ENCODE measurements at regions not wholly inside any gene's neighbourhood (a gene's known extent, or its start where the extent isn't known, plus 50 kb on each side); places are given as distances from the start of the nearest gene placed in this dataset.
"Not testable (repeated sequence)": the region's sequence is repeated elsewhere in the genome, so short reads cannot be mapped to it uniquely, and the experiment has no call there.

- in situ Hi-C loops (cut with HindIII; ENCODE audit: low sequenced_read_pairs) = no loop called here
- no peak for DNase-seq (ENCODE audit: low spot score)
These were observed 501.3 kb upstream of the AADAT start for GRCh38 chr4:170591076-170591475.

- DNase-seq (ENCODE audit: low spot score) = no peak
- in situ Hi-C loops (cut with HindIII; ENCODE audit: low sequenced_read_pairs) = no loop called here
These were observed 499.9 kb upstream of the AADAT start for GRCh38 chr4:170589597-170590191.

GRCh38 chr4:170581969-170582368, 492.2 kb upstream of the AADAT start:
- in situ Hi-C loops (cut with HindIII; ENCODE audit: low sequenced_read_pairs) = no loop called here
- DNase-seq (ENCODE audit: low spot score) = no peak

GRCh38 chr4:170581322-170581721, 491.6 kb upstream of the AADAT start:
- in situ Hi-C loops (cut with HindIII; ENCODE audit: low sequenced_read_pairs) = no loop called here
- DNase-seq (ENCODE audit: low spot score) = no peak

- no peak for DNase-seq (ENCODE audit: low spot score)
- in situ Hi-C loops (cut with HindIII; ENCODE audit: low sequenced_read_pairs) = no loop called here
These were observed 490.9 kb upstream of the AADAT start for GRCh38 chr4:170580651-170581050.

GRCh38 chr4:170538821-170539473, 449.2 kb upstream of the AADAT start:
- DNase-seq (ENCODE audit: low spot score) = no peak
- in situ Hi-C loops (cut with HindIII; ENCODE audit: low sequenced_read_pairs) = no loop called here

GRCh38 chr4:170529748-170530722, 440.3 kb upstream of the AADAT start:
- in situ Hi-C loops (cut with HindIII; ENCODE audit: low sequenced_read_pairs) = no loop called here
- no peak for DNase-seq (ENCODE audit: low spot score)

GRCh38 chr4:170526471-170526870, 436.7 kb upstream of the AADAT start:
- no peak for DNase-seq (ENCODE audit: low spot score)
- in situ Hi-C loops (cut with HindIII; ENCODE audit: low sequenced_read_pairs) = no loop called here

GRCh38 chr4:170522427-170522970, 432.7 kb upstream of the AADAT start:
- in situ Hi-C loops (cut with HindIII; ENCODE audit: low sequenced_read_pairs) = no loop called here
- no peak for DNase-seq (ENCODE audit: low spot score)

GRCh38 chr4:170497689-170498088, 407.9 kb upstream of the AADAT start:
- no peak for DNase-seq (ENCODE audit: low spot score)
- in situ Hi-C loops (cut with HindIII; ENCODE audit: low sequenced_read_pairs) = no loop called here

GRCh38 chr4:170497112-170497511, 407.4 kb upstream of the AADAT start:
- in situ Hi-C loops (cut with HindIII; ENCODE audit: low sequenced_read_pairs) = no loop called here

GRCh38 chr4:170491981-170492380, 402.2 kb upstream of the AADAT start:
- in situ Hi-C loops (cut with HindIII; ENCODE audit: low sequenced_read_pairs) = no loop called here
- no peak for DNase-seq (ENCODE audit: low spot score)

More at GRCh38 chr4:170497112-170497511, 407.4 kb upstream of the AADAT start:
- DNase-seq (ENCODE audit: low spot score) = no peak

GRCh38 chr4:170476351-170476750, 386.6 kb upstream of the AADAT start:
- in situ Hi-C loops (cut with HindIII; ENCODE audit: low sequenced_read_pairs) = no loop called here
- no peak for DNase-seq (ENCODE audit: low spot score)

- in situ Hi-C loops (cut with HindIII; ENCODE audit: low sequenced_read_pairs) = no loop called here
These were observed 375.7 kb upstream of the AADAT start for GRCh38 chr4:170465429-170465828.

GRCh38 chr4:170464614-170465197, 374.9 kb upstream of the AADAT start:
- no peak for DNase-seq (ENCODE audit: low spot score)
- in situ Hi-C loops (cut with HindIII; ENCODE audit: low sequenced_read_pairs) = no loop called here

More at GRCh38 chr4:170465429-170465828, 375.7 kb upstream of the AADAT start:
- no peak for DNase-seq (ENCODE audit: low spot score)

GRCh38 chr4:170446782-170447181, 357.0 kb upstream of the AADAT start:
- in situ Hi-C loops (cut with HindIII; ENCODE audit: low sequenced_read_pairs) = no loop called here

GRCh38 chr4:170441146-170441545, 351.4 kb upstream of the AADAT start:
- in situ Hi-C loops (cut with HindIII; ENCODE audit: low sequenced_read_pairs); DNase-seq (ENCODE audit: low spot score): not testable (repeated sequence)

More at GRCh38 chr4:170446782-170447181, 357.0 kb upstream of the AADAT start:
- no peak for DNase-seq (ENCODE audit: low spot score)

GRCh38 chr4:170428929-170429328, 339.2 kb upstream of the AADAT start:
- no peak for DNase-seq (ENCODE audit: low spot score)
- in situ Hi-C loops (cut with HindIII; ENCODE audit: low sequenced_read_pairs) = no loop called here

- no peak for DNase-seq (ENCODE audit: low spot score)
- in situ Hi-C loops (cut with HindIII; ENCODE audit: low sequenced_read_pairs) = no loop called here
These were observed 335.9 kb upstream of the AADAT start for GRCh38 chr4:170425521-170426143.

All from G401 (cell line).